ENCODE measurements at regions not wholly inside any gene's neighbourhood (a gene's known extent, or its start where the extent isn't known, plus 50 kb on each side); places are given as distances from the start of the nearest gene placed in this dataset.

GRCh38 chrX:15956681-15957080 lies 102.1 kb upstream of the AP1S2 start:
- TF ChIP-seq CTCF (IDR thresholded peaks at IDR 0.05) (no peak), ZFX (IDR thresholded peaks at IDR 0.05; ENCODE audit: borderline replicate concordance) (no peak)
